Thyroid gland (tissue), 4 donors: ENCODE measurements at regions not wholly inside any gene's neighbourhood (a gene's known extent, or its start where the extent isn't known, plus 50 kb on each side); places are given as distances from the start of the nearest gene placed in this dataset.

Experiments used
- POLR2A ChIP-seq, 2 donors: fragments of 450-650 bp; IDR thresholded peaks; one replicate each; pipeline ENCODE4 v1.6.1; 2017; ENCODE audit warnings: antibody characterized with exemption in 2 of 2, mild to moderate bottlenecking in 2 of 2, moderate library complexity in 1 of 2
- TF ChIP-seq, protein P1 (sequence below), 6 experiments: fragments of 200-600 bp in 3 of 6; fragments of 450-650 bp in 3 of 6; sonication (generic) in 3 of 6; IDR thresholded peaks; one replicate each; pipeline ENCODE4 v1.5.1; 2016 to 2019; ENCODE audit warnings: antibody characterized with exemption in 6 of 6, mild to moderate bottlenecking in 2 of 6, inconsistent platforms in 1 of 6, moderate library complexity in 1 of 6

DNA sequence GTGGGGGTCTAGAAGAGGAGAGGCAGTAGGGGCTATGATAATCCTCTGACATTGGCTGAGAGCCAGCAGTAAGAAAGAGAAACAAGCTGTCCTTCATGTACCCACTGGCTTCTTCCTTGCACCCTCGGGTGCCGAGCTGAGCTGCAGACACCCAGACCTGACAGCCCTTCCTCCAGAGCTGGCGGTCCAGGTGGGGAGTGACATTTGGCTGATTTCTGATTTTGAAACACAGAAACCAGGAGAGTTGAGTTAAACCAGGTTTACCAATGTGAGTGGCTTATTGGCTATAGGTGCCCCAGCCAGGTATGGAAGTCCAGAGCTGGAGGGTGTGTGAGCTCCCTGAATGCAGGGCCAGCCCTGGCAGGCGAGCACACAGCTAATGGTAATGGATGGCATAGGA, 59.2 kb downstream of the GADD45G start:
- no peak for TF ChIP-seq POLR2A (IDR thresholded peaks at IDR 0.05)
- TF ChIP-seq, protein P1, sequence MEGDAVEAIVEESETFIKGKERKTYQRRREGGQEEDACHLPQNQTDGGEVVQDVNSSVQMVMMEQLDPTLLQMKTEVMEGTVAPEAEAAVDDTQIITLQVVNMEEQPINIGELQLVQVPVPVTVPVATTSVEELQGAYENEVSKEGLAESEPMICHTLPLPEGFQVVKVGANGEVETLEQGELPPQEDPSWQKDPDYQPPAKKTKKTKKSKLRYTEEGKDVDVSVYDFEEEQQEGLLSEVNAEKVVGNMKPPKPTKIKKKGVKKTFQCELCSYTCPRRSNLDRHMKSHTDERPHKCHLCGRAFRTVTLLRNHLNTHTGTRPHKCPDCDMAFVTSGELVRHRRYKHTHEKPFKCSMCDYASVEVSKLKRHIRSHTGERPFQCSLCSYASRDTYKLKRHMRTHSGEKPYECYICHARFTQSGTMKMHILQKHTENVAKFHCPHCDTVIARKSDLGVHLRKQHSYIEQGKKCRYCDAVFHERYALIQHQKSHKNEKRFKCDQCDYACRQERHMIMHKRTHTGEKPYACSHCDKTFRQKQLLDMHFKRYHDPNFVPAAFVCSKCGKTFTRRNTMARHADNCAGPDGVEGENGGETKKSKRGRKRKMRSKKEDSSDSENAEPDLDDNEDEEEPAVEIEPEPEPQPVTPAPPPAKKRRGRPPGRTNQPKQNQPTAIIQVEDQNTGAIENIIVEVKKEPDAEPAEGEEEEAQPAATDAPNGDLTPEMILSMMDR (IDR thresholded peaks at IDR 0.05): no peak
